HG03103 (cell line): ENCODE measurements at regions not wholly inside any gene's neighbourhood (a gene's known extent, or its start where the extent isn't known, plus 50 kb on each side); places are given as distances from the start of the nearest gene placed in this dataset.

Experiments used
- ATAC-seq: cut with Tn5 transposase; IDR thresholded peaks from one replicate; pipeline ENCODE4 v1.9.1; 2021; ENCODE audit warnings: low read depth; ENCODE audit not compliant: unreplicated experiment

DNA sequence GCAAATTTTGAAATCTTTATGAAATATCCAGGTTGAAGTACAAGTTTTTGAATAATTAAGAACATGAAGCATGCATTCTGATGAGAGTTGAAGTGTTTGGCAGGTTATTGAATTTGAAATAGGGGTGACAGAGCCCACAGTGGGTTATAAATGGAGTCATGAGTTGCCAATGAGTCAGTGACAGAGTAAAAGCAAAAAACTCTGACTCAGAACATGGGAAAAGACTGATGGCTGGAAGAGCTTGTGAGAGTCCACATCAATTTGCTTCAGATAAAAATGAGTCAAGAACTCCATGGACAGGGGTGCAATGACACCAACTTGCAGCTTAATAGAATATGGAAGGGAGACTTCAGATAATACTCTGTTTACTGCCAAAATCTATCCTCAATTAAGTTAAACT lies 105.3 kb downstream of the SLC6A15 start:
- no peak for ATAC-seq

DNA sequence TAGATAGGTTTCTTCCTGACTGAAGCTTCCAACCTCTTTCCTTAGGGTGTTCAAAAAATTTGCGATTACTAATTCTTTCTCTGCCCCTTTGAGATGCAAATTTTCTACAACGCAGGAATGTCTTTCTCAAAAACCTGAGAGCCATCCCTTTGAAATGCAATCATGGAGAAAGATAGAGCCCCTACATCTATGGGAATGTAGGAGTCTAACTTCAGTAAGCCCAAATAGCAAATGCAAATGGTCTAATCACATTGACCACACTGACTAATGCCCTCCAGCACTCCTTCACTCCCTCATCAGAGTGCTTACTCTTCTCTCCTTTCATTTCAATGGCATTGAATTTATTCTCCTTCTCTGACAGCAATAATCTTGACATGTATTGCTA lies 107.1 kb downstream of the SLC6A15 start:
- no peak for ATAC-seq

DNA sequence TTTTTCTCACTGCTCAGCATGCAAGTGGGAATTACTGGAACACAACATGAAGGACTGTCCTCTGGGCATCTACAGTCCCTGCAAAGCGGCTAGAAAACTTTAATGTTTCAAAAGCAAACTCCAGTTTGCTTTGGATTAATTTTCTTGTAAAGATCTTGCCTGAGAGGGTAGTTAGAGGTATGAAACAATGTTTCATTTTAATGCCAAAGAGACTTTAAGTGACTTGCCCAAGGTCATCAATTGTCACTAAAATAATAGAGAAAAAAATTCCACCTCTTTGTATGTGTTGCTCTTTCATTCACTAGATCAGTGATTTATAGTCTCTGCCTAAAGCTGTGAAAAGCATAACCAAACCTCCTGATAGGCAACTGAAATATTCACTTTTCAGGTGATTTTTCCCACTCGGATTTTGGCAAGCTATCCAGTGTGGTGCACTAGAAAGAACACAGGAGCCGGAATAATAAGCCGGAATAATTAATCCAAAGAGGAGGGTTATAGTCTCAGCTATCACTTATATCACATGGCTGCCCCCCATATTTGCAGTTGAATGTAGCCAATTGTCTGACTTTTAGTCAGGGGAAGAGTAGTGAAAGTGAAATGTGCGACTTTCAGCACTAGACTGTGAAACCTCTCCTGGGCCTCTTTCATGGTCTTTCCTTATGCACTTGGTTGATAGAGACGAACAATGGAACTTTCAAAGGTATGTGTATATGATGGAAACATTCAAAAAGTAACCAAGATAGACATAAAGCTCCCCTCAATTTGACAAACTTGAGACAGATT lies 107.7 kb downstream of the SLC6A15 start:
- ATAC-seq, result no peak

DNA sequence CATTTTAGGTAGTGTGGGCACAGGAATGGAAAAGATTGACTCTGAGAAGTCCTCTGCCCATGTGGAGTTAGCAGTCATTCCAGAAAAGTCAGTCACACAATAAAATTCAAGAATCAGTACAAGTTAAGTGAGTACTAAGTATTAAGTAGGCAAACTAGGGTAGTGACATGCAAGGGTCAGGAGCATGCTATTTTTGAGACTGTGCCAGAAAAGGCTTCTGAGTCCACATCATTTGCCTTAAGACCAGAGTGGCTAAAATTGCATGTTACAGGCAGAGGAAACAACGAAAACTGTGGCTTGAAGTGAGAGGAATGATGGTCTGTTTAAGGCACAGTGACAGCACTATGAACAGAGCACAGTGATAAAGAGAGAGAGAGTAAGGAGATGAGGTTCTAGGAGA lies 108.9 kb downstream of the SLC6A15 start:
- no peak for ATAC-seq

DNA sequence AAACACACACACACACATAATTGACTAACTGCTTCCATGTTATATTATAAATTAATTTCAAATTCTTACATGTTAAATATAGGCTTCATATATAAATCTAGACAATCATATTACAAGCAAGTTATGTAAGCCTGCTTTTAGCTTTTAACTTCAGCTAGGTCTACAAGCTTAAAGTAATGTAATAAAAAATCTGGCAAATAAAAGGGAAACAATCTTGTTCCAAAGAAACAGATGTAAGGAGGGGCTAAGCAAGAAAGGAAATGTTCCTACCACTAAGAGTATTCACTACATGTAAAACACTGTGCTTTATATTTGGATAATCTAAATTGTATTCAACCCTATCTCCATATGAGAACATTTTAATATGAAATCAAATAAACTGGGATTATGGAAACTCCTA lies 110.4 kb downstream of the SLC6A15 start:
- ATAC-seq, result no peak

DNA sequence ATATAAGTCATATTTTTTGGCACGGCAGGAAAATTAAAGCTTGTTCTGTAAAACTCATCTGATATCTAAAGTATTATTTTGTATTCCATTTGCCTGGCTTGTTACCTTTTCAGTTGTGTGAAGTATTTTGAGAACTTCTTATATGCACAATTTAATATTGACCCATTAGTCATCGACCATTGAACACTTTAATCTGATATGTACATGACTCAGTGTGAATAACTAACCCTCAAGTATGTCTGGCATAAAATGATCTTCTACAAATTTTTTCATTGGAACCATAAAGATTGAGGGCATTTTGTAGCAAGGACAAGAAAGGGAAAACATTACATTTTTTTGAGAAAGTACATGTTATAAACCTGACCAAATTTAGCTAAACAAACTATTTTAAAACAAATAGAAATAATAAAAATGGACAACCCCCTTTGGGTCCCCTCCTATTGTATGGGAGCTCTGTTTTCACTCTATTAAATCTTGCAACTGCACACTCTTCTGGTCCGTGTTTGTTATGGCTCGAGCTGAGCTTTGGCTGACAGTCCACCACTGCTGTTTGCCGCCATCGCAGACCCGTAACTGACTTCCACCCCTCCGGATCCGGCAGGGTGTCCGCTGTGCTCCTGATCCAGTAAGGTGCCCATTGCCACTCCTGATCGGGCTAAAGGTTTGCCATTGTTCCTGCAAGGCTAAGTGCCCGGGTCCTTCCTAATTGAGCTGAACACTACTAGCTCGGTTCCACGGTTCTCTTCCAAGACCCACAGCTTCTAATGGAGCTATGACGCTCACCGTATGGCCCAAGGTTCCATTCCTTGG lies 118.8 kb downstream of the SLC6A15 start:
- ATAC-seq, result no peak

DNA sequence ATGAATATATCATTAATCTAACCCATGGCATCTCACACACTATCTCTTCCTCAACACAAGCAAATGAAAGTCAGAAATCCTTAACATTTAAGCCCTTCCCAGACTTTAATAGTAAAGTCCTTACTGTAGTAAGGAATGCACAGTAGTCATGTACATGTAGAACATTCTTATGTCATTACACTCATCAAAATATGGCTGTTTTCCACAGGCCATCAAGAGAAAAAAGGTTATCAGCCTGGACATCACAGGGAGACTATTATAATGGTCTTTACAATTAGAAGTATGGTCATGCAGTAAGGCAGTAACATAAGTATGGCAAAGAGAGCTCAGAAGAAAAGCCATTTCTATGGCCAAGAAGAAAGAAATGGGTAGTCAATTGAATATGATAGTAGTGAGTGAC lies 121.2 kb downstream of the SLC6A15 start:
- ATAC-seq, result no peak

DNA sequence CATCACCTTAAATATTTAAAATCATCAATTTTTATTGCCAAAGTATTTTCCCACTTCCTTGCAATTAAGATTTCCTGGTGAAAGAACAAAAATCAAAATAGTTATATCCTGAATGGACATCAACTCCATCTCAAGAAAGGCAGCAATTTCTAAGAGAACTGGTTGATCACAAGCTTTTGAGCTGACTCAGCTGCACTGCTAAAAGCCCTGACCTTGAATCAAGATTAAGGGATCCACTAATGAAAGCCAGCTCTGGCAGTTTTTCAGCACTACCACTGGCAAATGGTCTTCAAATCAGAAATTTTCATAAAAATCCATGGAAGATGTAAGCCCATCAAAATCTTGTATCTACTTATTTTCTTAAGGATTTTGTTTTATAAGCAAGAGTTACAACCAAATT lies 123.4 kb downstream of the SLC6A15 start:
- no peak for ATAC-seq

DNA sequence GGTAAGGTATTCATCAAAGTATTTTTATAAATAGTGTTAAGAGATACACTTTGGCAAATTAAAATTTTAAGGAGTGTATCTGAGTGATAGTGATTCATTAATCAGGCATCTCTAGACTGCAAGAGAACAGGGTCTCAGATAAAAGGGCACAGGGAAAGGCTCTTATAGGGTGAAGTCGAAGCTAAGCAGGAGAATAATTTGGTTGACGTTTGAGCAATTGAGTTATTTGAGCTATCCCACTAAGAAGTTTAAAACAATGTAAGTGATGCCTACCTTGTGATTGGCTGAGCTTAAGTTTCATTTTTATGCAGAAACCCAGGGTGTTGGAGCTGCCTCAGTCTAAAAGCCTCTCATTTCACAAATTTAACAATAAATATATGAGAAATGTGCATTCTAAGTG lies 125.3 kb downstream of the SLC6A15 start:
- no peak for ATAC-seq

DNA sequence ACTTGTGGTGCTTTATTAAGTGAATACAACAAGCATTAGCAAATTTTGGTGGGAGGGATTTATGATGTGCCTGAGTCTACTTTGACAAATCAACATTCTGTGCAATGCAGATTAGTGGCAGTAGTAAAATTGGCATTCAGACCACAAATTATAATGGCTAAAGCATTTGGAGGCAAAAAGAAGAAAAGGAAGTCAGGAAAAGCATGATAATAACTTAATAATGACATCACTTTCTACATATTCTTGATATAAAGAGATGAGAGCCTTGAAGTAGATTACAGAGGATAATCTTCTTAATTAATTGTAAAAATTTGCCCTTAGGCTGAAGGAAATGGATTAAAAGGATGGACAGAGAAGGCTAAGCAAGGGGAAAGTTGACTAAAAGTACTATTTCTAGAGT lies 126.0 kb downstream of the SLC6A15 start:
- ATAC-seq, result no peak

DNA sequence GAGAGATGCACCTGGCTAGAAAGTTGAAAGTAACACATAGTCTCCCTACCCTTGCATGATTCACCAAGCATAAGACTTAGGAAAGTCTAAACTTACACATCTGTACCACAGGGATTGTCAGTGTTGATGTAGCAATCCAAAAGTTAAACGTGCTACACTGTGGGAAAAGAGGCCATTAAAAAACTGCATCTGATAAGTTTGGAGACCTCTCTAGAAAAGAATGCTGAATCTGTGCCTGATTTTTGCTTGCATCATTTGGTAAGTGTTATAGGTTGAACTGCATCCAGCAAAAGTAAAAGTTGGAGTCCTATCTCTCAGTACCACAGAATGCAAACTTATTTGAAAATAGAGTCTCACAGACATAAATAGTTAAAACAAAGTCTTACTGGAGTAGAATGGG lies 126.6 kb downstream of the SLC6A15 start:
- ATAC-seq, result no peak

DNA sequence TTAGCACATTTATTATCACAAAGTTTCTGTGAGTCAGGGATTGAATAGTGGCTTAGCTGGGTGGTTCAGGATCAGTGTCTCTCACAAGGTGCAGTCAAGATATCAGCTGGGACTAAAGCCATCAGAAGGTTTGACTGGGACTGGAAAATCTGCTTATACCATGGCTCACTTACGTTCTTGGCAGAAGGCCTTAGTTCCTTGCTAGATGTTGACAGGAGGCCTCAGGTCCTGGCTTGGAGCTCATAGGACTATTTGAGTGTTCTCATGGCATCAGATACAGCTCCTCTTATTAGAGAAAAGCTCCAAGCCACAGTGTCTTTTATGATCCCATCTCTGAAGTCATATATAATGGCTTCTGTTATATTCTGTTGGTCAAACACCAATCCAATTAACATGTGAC lies 127.3 kb downstream of the SLC6A15 start:
- ATAC-seq, result no peak

DNA sequence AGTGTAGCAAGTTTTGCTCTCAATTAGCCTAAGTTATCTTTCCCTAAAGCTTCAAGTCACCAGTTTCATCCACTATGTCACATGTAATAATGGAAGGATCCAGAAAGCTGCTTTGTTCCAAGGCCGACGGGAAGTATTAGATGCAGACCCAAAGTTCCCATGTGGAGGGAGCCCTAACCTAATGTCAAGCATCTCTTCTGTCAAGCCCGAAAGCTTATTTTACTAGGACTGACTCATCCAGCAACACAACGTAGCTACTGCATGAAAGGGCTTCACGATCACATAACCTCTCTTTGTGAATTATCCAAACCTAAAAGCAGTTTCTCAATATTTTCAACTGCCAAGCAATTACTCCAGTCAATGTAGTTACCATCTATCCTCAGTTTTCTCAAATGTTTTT lies 133.4 kb downstream of the SLC6A15 start:
- no peak for ATAC-seq

DNA sequence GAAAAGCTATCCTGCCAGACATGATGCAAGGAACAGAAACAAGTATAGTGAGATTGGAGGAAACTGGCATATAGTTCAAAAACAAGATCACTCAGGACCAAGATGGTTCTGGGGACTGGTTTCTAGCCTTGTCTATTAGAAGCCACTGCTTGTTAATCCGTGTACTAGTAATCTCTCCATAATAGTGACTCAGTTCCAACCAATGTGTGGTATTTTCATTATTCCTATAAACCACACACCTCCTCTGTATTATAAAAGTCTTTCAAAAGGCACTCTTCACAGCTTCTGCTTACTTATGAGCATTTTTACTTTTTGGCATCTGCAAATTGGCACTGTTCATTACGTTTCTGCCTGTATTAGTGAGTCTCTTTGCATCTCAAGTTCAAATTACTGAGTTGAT lies 140.3 kb downstream of the SLC6A15 start:
- ATAC-seq, result no peak

DNA sequence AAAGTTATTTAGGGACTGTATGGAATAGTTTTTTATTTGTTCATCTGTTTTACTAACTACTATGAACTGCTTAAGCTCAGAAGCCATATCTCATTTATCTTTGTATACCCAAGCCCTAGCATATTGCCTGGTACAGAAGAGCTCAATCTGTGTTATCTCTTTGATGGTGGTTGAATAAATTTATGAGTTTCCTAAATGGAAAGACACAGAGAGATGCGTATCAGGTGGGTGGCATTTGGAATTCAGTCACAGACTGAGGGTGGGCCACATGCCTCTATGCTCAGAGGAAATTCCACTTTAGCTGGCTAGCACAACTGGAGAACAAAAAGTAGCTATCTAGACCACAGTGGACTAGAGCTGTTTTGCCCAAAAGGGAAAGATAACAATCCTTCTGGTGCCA lies 145.5 kb downstream of the SLC6A15 start:
- ATAC-seq, result no peak

DNA sequence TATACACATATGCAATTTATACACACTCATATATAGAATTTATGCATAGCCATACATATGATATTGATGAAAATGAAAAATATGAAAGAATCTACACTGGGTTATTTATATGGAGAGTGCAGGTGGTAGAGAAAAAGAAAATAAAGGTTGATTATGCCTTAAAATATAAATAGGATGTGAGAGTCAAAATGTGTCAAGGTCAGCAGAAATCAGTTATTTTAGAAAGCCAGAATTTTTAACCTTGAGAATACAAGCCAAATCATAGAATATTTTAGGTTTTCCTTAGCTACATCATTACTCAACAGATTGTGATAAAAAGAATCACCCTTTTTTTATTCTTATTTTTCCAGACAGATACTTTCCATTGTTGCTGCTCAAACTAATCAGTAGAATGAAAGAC lies 146.2 kb downstream of the SLC6A15 start:
- no peak for ATAC-seq

DNA sequence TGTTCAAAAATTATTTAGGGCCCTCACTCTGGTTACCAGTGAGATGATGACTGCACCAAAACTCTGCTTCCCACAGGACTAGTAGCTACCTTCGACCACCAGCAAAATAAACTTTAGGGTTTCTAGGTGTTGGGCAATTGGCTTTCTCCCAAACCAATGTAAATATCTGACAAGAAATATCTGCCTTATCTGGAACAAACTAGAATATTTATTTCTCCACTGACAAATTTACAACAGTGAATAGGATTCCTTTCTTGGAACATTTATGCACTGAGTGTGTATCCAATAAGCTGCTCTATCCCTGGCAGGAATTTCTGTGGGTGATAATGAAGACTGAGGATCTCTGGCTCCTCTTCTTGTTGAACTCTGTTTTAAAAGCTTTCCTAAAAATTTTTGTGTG lies 148.6 kb downstream of the SLC6A15 start:
- no peak for ATAC-seq

DNA sequence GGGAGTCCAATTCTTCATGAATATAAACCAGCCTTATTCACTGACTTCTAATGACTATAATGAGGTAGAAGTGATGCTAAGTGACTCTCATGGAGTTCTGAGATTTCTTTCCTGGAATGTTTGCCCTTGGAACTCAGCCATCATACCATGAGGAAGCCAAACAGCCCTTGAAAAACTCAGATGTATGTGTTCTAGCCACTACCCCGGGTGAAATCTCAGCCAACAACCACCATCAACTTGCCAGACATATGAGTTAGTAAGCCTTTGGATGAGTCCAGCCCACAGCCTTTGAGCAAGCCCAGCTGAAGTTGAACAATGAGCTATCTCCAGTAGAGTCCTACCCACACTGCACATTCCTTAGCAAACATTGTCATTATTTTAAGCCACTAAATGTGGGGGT lies 149.5 kb downstream of the SLC6A15 start:
- no peak for ATAC-seq

DNA sequence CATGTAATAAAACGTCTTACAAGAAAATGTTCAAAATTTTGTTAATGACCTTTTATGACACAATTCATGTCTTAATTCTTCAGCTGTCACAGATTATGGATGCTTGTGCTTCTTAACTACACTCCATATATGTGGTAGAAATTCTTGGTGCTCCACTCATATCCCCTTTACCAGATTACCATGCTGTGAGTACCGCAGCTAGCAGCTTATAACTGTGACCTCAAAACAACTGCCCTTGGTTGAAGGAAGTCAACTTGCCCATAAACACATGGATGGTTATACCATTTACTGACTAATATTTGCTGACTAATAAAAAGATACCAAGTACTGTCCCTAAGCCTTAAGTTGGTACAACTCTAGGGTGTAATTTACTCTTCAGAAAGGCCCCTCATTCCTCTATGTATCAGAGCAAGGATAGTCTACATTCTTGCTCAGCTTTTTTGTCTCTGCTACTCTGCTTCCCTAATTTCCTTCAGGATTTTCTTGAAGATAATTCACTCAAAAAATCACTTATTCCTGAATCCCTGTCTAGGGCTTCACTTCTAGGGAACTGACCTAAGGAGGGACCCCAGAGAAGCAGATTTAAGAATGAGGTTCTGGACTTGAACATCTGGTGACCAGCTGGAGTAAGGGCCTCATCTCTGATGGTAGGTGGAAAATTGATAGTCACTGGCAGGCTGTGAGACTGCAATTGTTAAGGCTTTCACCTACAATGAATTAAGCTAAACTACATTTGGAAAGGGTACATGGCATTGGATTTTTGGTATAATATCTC lies 152.3 kb downstream of the SLC6A15 start:
- ATAC-seq, result no peak

DNA sequence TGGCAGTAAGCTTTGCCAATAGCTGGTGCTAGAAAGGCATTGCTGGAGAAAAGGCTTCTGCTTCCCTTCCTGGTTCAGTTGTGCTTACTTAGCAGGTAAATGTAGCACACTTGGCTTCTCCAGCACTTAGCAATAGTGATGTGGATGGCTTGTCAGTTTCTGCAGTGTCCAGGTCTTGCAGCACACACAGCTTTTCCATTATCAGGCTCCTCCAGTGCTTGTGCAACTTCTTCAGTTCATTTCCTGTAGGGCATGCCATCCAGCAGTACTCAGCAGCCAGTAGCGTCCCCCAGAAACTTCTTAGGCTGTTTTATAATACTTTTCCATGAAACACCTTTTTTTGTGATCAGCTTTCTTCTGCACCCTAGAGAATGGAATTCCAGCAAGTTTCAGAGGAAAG lies 154.6 kb downstream of the SLC6A15 start:
- no peak for ATAC-seq

DNA sequence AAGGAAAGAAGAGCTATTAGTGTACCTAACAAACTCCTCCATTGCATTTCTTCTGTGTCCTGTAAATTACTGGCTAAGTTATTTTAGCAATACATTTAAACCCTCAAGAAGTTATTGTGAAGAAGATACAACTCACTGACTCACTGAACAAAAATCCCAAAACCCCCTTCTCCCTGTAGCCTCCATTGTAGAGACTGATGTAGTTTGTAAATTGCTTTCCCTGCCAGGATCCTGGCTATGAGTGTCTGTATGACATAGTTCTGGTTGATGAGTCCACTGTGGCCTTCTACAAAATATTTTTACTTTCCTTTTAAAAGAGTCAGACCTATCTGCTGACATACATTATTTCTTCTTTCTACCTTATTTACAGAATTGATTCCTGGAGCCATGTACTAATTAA lies 155.6 kb downstream of the SLC6A15 start:
- ATAC-seq, result no peak
